Fibroblast of upper back skin (primary cell): ENCODE measurements at regions not wholly inside any gene's neighbourhood (a gene's known extent, or its start where the extent isn't known, plus 50 kb on each side); places are given as distances from the start of the nearest gene placed in this dataset.
"Not testable (repeated sequence)": the region's sequence is repeated elsewhere in the genome, so short reads cannot be mapped to it uniquely, and the experiment has no call there.

Experiments used
- DNase-seq: peaks from one replicate; pipeline ENCODE4 v3.0.0-alpha.2; 2013

DNA sequence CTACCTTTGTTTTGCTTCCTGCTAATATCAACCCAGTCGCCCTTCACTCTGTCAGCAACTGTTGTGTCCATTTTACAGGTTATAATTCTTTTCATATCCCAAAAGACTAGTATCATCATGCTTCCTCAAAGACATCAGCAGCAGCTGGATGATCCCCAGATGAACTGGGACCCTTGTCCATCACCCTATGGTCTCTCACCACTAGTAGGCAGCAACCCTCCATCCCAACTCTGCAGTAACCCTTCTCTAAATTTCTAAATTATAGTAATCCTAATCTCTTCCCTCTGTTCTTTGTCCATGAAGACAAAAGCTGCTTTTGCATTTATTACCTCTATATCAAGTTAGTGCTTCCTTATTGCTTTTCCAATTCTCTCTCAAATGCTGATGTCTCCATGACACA is 1025.8 kb downstream of the FAM181B start:
- no peak for DNase-seq

DNA sequence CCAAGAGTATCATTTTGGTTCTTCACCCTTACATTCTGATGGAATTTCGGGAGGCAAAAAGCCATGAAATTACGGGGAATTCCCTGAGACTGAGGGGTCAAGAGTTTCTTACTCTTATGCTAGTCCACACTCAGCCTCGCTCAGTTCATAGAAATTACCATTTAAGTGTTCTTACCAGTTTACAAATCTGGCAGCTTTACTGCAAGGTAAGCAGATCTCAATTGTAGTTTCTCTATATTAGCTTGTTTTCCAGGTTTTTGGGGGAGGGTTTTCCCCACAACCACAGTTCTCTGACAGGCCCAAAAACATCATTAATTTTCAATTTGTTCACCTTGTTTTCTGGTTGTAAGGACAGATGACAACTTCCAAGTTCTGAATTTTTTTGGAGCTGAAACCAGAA is 1028.4 kb downstream of the FAM181B start:
- no peak for DNase-seq

DNA sequence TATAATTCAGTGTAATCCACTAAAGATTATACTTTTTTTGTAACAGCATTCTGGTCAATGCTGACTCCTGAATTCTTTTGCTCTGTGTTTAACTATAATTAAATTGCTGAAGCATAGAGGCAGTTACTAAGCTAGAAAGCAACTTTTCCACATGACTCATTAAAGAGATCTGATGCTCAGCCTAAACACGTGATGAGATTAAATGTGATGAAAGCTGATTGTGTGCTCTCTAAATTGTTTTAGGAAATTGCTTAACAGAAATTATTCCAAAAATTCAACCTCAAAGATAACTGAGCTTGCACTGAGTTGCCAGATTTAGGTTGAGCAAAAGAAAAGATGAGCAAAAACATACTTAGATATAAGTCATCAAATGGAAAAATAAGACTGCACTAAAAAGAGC is 1033.6 kb downstream of the FAM181B start:
- peak; percentile 49 for DNase-seq

DNA sequence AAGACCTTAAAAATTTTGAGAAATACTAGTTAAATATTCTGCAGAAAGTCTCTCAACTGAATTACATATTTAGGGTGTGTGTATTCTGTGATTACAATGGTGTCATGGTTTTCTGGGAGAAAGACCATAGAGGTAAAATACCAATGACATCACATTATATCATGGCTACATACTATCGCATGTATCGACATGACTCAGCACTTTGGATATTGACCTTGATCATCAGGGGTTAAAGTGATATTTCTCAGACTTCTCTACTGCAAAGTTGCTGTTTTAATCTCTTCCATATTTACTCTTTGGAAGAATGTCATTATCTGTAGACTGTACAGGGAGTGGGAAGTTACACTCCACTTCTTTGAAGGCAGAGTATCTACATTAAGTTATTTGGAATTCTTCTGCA is 1046.6 kb downstream of the FAM181B start:
- no peak for DNase-seq

DNA sequence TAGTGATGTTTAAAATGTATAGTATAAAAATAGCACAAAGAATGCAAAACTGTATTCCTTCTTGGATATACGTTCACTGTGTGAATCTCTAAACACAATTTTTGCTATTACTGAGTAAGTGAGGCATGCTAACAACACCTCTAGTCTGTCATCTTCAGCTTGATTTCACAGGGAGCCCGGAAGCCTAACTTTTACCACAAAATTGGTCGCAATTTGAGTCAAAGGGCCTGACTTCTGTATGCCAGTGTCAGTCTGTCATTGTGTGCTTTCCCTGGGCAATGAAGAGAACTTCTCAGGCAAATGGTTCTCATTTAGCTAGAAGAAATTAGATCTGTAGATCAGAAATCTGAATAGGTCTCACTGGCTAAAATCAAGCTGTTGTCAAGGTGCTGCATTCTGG is 1059.5 kb downstream of the FAM181B start:
- no peak for DNase-seq

DNA sequence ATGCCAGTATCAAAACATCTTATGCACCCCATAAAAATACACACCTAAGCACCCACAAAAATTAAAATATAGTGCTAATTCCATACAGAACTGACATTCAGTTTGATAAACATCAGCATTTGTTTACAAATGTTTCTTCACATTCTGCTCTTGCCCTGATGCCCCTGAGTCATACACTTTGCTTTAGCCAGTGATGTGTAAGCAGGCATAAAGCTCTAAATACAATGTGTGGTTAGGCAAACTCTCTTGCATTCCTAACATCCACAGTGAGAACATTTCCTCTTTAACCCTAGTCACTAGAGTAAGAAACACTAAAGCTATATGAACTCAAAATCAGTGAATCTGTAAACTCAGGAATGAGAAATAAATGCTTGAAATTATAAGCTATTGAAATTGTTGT is 1060.7 kb downstream of the FAM181B start:
- peak; percentile 43 for DNase-seq

DNA sequence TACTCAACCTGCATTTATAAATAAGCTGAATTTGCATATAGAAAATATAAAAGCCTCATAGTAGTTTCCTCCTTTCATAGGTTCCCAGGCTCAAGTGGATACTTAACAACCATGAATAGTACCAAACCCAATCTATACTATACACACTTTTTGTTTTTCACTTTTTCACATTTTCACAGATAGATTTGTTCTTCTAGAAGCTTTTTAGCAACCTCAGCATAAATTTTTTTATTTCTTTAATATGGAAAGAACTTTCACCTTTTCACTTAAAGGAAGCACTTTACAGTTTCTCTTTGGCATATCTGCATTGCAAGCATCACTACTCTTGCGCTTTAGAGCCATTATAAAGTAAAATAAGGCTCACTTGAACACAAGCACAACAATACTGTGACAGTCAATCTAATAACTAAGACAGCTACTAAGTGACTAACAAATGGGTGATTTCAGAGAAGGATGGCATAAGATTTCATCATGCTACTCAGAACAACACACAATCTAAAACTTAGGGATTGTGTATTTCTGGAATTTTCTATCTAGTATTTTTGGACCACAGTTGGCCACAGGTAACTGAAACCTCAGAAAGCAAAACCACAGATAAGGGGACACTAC is 1063.6 kb downstream of the FAM181B start:
- no peak for DNase-seq

DNA sequence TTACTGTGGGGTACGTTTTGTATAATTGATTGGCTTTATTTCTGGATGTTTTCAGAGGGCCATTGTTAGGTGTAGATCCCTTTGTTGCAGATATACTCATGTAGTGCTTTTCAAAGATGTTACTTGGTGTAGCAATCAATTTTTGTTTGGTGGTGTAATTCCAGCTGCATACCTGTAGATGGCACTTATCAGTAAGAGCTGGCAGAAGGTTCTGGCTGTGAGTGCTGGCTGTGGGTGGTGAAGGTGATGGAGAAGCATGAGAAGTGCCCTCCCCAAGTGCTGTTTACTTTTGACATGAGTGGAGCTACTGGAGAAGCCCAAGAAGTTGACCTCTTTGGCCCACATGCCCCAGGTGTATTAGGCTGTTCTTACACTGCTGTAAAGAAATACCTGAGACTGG is 1074.9 kb downstream of the FAM181B start:
- DNase-seq: no peak

DNA sequence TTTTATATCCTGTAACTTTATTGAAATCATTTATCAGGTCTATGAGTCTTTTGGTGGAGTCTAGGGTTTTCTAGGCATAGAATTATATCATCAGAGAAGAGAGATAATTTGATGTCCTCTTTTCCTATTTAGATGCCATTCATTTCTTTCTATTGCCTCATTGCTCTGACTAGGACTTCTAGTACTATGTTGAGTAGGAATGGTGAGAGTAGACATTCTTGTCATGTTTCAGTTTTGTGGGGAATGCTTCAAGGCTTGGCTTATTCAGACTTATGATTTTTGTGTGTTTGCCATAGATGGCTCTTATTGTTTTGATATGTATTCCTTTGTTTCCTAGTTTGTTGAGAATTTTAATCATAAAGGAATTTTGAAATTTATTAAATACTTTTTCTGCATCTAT is 1078.3 kb downstream of the FAM181B start:
- peak; percentile 30 for DNase-seq

DNA sequence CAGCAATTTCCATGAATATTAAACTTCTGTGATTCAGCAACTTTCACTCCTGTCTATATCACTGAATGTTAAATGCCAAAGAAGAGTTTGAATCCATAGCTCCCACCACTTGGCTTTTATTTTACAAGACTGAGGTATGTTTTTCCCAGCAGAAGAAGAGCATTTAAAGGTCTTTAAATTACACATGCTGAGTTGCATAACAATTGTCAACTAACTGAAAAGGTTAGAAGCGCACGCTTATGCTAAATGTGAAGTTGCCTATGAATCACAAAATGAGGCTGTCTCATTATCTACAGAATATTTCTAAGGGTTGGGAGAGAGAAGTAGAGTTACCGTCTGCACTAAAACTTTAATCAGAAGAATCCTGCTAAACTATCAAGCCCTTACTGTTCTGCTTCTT is 1086.3 kb downstream of the FAM181B start:
- DNase-seq: no peak

DNA sequence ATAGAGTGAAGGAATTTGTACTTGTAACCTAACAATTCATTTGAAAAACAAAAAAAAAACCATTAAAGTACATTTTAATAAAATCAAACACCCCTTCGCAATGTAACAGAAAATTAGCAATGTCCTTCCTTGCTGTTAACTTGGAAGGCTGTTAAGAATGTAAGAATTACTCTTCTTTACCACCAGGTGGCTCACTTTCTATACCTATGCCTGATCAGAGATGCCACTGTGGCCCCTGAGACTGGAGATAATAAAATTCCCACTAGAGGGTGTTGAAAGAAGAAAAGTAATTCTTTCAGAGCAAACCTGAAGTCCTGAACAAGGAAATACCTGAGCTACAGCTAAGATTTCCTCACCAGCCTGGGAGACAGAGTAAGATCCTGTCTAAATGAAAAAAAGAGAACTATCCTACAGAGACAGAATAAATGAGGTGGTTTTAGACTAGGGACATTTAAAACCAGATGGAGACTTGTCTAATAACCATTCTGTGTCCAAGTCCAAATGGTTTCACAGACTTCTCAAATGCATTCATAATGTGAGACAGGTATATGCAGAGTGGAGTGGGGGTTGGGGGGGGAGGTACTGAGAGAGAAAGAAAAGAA is 1089.3 kb downstream of the FAM181B start:
- peak; percentile 62 for DNase-seq

DNA sequence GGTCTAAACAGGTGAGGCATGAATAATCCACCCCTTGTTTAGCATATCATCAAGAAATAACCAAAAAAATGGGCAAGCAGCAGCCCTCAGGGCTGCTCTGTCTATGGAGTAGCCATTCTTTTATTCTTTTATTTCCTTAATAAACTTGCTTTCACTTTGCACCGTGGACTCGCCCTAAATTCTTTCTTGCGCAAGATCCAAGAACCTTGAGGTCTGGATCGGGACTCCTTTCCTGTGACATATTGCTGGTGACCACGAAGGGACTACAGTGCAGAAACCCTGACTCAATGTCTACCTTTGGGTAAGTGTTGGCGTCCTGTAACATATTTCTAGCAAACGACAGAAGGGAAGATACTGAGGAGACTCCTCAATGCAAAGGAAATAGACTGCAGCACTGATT is 1099.2 kb downstream of the FAM181B start:
- DNase-seq: no peak

DNA sequence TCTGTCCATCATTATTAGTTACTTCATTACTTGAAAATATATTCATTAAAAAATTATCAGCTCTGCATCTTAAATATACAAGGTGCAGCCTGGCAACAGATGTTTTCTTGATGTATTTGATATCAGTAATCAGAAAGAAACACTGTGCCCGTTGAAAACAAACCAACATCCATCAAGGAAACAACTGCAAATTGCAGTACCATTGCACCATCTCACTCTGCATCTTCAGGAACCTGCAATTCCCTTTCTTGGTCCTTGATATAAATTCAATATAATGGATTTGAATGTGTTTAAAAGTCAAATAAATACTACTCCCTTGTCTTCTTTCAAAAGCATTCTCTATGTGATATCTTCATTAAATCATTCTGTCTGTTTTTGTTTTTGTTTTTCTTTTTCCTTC is 1131.2 kb downstream of the FAM181B start:
- DNase-seq: no peak

DNA sequence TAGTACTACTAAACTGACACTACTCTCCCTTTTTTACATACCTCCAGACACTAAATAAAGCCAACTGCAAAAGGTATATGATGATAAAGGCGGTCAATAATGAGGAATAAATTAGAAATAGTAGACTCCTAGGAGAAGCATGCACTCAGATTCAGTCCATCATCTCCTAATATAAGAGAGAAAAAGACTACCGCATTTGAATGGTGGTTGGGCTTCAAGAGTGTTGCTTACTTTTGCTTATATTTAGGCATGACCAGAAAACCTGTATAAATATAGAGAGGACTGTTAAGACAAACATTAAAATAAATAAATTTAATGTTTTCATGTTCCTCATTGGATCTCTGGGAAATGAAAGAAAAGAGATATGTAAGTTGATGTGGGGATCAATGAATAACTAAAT is 1137.0 kb downstream of the FAM181B start:
- no peak for DNase-seq

DNA sequence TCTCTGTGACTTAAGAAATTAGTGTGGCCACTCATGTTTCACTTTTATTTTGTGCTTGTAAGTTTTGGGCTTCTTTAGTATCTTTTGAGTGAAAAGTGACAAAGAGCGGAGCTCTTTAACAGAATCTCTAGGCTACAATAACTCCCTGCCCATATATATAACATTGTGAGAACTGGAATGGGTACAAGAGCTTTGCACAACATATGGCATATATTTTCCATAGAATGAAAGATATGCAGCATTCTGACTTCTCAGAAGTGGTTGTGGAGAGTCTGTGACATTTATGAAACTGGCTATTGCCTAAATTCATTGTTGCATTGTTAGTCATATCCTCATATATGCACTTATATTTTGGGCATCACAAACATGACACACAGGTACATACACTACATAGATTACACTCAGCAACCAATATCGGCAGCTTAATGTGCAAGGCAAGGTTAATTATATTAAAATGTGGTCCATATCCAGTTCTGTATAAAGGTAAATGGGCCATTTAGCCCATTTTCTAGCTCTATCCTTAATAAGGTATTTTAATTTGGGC is 1148.2 kb downstream of the FAM181B start:
- DNase-seq: no peak

DNA sequence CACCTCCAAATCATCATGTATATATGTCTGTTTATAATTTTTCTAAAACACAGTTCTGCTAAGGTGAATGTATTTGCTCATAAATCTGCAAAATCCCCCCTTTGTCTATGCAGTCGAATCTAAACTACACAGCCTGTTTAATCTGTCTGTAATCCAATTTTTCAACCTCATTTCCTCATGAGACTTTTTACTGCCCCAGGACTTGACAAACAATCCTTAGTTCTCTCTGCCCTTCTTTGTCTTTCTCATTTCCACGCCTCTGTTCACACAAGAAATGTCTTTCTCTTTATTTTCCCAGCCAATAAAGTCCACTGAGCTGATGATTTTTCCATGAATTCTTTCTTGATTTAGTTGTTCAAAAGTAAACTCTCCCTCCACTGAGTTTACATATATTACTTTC is 1154.3 kb downstream of the FAM181B start:
- DNase-seq: no peak

DNA sequence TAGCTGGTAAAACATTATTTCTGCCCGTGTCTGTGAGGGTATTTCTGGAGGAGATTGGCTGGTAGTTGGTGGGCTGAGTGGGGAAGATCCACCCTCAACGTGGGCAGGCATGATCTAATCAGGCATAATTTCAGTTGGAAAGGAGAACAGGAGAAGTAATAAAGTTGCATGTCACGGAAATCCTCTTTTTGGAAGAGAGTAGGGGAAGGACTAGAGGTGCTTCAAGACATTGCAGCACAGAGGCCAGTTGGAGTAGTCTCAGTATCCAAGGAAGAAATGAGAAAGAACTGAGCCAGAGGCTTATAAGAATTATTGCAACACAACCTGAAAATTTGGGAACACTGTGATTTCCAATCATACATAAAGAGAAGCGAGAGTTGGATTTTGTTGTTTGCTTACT is 1155.1 kb downstream of the FAM181B start:
- DNase-seq: no peak

DNA sequence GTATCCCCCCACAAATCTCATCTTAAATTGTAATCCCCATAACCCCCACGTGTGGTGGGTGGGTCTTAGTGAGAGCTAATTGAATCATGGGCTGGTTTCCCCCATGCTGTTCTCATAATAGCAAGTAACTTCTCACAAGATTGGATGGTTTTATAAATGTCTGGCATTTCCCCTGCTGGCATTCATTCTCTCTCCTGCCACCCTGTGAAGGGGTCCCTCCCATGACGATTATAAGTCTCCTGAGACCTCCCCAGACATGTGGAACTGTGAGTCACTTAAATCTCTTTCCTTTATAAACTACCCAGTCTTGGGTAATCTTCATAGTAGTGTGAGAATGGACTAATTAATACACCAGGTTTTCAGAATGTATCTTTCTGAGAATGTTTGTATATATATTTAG is 1159.4 kb downstream of the FAM181B start:
- no peak for DNase-seq

DNA sequence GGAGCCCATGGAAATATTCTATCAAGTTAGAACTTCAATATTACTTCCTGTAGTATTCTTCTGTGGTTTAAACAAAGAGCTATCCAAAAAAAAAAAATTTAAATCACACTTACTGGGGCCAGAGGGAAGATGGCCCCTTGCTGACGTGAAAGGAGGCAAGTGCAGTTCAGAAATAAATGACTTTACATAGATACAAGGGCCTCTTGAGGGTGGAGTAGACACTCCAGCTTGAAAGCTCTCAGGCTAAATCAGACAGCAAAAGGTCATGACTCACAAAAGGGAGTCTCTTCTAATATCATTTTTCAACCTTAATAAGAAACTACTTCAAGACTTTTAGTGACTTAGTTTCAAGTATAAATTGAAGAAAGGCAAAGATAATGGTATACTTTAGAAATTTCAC is 1160.3 kb downstream of the FAM181B start:
- no peak for DNase-seq

DNA sequence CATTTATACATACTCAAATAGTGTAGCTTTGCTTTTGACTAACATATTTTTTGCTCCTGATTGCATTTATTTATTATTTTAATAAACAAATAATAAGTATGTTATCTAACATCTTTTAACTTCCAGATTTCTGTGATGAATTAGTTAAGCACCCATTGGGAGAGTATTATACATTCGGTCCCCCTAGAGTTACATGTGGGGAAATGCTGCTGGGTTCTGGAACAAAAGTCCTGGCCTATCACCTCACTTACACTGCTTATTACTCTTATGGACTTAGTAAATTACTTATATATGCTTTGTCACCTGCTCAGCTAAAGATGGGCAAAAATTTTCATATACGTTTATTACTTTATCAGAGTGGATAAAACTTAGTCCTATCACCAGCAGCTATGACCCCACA is 1163.0 kb downstream of the FAM181B start:
- no peak for DNase-seq

DNA sequence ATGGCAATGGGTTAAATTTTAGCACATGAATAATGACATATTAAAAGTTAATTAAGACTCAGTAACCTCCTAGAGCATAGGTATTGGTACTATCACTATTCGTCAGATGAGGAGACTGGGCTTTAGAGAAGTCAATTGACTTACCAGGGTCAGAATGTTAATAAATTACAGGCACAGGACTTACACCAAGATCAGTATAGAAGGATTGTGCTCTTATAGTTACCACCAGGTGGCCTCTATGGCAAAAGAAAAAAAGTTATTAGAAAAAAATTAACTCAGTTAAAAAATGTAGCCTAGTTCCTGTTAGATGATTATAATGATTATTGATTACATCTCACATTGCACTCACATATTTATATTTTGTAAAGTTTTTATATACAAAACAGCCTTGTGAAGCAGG is 1163.7 kb downstream of the FAM181B start:
- no peak for DNase-seq

DNA sequence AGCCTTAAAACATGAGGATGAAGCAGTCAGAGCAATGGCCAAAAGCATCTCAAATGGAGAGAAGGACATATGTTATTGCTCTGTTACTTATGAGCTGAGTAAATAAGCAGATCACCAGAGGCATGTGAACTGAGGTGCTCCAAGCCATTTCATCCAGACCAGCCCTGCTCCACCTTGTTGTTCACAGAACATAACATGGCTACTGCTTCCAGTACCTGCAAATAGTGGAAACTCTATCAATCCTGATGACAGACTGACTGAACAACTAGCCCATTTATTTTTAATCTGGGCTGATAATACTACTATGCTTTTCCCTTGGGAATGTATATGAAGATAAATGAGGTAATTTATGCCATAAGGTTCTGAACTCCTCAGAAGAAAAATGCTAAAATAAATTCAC is 1164.7 kb downstream of the FAM181B start:
- DNase-seq: no peak

DNA sequence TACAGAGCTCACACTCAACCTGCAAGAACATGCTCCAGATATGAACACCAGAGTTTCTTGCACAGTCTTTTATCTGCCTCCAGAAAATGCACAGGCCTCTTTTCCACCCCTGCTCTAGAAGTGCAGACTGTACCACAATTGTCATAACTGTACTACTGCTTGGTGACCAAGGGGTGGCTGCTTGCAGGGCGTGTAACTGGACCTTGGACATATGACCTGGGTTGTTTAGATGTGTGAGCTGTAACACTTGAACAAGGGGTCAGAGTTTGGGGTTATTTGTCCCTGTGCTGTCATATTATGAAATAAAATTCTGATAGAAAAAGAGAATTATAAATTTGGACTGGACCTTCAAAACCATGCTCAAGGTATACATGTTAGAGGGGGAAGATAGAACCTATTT is 1185.5 kb downstream of the FAM181B start:
- DNase-seq: no peak

DNA sequence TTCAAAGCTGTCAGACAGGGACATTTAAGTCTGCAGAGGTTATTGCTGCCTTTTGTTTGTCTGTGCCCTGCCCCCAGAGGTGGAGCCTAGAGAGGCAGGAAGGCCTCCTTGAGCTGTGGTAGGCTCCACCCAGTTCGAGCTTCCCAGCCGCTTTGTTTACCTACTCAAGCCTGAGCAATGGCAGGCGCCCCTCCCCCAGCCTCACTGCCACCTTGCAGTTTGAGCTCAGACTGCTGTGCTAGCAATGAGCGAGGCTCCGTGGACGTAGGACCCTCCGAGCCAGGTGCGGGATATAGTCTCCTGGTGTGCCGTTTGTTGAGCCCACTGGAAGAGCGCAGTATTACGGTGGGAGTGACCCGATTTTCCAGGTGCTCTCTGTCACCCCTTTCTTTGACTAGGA is 1193.9 kb downstream of the FAM181B start:
- not testable (repeated sequence) for DNase-seq

DNA sequence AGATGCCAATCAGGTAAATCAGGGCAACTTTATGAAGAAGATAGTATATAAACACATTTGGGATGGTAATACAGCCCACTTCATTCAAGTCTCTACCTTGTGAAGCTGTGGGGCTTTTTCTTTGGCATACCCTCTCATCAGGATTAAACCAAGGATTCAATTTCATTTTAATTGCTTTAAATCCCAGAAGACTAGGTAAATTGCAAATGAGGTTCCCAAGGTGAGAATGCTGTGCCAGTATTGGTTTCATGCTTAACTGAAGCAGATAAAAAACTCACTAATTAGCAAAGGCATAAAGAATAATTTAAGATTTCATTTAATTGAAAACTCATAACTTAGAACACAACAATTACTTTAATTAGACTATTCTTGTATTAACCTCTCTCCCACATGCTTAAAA is 1218.1 kb downstream of the FAM181B start:
- no peak for DNase-seq
